HG02981 (cell line): ENCODE measurements at regions not wholly inside any gene's neighbourhood (a gene's known extent, or its start where the extent isn't known, plus 50 kb on each side); places are given as distances from the start of the nearest gene placed in this dataset.

Experiments
- ATAC-seq: cut with Tn5 transposase; IDR thresholded peaks from one replicate; pipeline ENCODE4 v1.9.1; 2021; ENCODE audit warnings: mild to moderate bottlenecking, moderate library complexity; ENCODE audit not compliant: unreplicated experiment

DNA sequence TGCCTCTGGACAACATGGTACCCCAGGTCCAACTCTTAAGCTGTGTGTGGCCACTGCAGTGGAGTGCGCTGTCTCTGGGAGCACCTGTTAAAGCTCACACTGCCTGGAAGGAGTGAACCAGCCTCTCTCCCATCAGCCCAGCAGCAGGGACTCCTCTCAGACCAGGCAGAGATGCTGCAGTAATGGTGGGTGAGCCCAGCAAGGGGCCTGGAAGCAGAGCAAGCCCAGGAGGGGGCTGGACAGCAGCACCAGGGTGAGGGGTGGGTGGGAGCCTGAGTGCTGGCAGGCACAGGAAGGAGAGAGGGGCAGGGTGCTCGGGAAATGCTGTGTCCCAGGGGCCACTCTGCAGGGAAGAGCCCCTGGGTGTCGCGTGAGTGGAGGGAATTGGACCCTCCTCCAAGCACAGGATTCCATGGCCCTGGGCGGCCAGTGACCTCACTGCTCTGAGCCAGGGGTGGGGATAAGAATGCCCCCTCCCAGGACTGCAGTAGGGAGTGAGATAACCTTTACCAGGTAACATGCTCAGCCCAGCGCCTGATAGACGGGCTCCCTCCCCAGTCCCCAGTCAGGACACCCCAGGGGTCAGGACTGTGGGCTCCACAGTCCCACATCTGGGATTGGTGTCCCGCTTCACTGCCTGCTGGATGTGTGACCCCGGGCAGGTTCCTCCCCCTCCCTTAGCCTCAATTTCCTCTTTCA, 313.1 kb downstream of the MATN1 start:
- no peak for ATAC-seq

DNA sequence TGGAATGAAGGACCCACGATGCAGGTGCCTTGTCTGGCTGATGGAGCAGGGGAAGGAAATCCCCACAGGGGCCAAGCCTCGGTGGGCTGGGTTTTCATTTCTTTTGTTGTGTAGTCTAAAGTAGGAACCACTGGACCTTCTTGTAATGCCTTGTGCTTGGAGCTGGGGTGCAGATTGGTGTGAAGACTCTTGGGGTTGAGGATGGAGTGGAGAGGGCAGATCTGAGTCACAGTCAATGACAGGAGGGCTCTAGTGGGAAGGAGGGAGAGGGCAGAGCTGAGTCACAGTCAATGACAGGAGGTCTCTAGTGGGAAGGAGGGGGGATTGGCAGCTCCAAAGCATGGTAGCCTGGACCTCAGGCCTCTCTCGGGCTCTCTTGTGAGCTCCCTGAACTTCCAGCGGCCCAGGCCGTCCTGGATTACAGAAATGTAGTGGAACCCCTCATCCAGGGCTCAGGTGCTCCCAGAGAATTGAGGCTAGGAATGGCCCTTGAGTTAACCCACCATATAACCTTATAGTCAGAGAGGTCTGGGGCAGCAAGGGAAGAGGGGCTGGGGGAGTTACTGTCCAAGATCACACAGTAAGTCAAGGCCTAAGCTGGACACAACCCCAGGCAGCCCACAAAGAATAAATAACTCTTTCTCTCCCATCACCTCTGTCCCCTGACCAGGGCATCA, 313.8 kb downstream of the MATN1 start:
- ATAC-seq = no peak

DNA sequence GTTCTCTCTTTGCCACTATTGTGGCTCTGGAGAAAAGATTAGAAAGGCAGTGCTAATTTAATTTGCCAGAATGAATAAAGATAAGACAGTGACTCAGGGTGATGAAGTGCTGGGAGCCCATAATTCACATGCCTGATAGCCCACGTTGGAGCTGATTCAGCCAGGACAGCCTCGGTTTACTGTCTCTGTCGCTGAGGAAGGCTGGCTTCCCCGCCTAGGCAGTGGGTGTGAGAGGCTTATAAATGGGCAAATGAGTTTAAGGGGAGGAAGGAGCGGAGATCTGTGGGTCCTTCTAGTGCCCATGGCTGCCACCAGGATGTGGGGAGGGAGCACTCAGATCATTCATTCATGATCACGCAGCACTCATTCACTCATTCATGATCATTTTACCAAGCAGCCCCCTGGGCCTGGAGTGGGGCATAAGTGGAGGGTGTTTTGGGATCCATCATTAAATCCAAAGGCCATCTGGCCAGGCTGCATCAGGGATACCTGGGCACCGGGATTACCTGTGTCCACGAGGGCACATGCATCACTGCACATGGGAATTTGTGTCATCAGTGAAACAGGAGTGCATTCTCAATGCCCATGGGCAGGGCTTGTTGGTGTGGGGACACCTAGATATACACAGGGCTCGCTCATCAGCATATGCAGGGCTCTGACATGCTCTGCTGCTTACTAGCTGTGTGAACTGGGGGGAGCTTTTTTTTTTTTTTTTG, 315.4 kb downstream of the MATN1 start:
- no peak for ATAC-seq

DNA sequence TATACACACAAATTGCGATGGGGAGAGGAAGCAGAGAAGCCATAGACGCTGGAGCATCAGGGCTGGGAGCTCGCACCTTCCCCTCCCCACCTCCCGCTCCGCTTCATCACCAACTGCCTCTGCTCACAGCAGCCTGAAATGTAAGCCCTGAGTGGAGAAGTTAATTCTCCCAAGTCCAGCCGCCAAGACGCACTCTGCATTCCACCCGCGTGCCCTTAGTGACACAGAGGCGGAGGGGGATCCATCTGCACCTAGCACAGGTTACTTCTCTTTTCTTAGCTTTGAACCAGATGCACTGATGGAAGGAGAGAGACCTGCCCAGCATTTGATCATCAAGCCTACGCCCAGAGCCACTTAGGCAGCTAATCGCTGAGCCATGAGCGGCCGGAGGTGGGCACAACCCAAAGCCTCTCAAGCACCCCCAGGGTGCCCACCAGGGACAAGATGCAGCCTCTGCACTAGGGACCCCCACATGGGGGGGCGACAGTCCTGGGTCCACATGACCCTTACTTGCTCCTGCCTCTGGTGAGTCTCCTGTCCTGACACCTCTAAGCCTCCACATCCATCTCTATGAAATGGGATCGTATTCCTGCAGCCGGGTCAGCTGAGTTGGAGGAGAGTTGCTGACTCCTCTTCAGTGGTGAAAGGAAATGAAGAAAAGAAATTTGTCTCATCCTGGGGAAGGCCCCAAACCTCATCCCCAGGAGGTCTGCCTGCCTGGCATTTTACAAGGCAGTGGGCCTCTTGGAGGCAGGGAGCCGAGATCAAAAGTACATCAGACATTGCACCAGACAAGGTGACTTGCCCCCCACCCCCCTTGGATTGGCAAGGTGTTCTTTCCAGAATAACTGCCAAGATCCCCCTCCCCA, 316.2 kb downstream of the MATN1 start:
- no peak for ATAC-seq

DNA sequence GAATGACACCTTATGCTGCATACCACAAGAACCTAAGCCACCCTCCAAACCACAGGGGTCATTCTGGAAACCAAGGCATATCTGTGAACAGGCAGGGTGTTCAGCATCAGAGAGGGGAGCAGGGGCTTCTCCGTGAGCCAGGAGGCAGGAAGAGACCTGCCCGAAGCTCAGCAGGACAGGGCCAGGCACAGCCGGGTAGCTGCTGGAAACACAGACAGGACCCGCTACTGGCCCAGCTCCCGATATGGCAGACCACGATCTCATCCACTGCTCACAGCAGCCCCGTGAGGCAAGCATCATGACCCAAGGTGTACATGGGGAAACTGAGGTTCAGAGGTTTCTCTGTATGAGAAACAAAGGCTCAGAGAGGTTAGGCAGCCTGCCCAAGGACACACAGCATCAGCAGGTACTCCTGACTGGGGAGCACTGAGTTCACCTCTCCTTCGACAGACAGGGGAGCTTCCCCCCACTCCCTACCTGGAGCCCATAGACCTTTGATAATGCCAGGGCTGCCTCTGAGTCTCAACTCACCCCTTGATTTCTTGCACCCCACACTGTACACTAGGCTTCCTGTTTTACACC, 317.7 kb downstream of the MATN1 start:
- ATAC-seq = no peak

DNA sequence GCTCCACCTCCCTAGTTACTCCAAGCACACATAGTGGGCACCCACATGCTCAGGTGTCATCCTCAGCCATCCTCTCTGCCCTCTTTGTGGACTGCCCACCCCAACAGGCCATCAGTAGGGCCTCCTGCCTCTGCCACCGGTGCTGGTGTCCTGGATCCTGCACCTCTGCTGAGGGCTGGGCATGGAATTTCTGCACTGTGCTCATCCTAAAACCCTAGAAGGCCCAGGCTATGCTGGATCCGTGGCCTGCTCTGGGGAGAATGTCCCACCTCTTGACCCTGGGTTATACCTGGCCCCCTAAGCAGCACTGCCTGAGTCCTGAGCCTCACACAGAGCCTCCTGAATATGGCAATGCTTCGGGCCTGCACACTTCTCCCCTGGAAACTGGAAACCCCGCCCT, 318.3 kb downstream of the MATN1 start:
- no peak for ATAC-seq

DNA sequence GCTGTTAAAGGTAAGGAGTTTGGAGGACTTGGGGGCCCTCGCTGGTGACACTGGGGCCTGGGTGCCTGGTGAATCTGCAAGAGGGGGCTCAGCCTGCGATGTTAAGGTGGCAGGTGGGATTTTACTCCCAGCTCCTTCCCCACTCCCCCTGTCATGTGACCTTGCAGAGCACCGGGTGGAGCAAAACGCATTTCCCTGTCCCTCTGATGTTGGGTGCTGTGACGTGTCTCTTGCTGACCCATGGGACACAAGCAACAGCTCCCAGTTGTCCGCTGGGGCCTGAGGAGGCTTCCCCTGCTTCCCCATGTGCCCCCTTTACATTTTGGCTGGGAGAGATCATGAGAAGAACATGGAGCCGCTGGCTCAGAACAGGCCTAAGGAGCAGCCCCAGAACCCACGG, 319.0 kb downstream of the MATN1 start:
- no peak for ATAC-seq

DNA sequence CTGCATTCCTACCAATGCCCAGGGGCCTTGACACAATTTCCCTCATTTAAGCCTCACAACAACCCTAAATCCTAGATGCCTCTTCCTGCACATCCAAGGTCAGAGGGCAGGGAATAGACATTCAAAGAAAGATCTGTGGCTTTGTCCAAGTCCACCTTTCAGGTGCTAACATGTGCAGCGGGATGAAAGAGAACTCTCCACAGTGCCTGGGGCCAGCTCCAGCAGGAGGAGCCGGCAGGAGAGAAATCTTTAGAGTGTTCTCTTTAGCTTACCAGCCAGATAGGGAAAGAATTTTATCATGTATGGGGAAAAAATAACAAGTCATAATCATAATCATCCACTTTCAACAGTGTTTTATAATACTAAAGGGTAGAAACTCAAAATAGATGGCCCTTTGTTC, 319.7 kb downstream of the MATN1 start:
- no peak for ATAC-seq

DNA sequence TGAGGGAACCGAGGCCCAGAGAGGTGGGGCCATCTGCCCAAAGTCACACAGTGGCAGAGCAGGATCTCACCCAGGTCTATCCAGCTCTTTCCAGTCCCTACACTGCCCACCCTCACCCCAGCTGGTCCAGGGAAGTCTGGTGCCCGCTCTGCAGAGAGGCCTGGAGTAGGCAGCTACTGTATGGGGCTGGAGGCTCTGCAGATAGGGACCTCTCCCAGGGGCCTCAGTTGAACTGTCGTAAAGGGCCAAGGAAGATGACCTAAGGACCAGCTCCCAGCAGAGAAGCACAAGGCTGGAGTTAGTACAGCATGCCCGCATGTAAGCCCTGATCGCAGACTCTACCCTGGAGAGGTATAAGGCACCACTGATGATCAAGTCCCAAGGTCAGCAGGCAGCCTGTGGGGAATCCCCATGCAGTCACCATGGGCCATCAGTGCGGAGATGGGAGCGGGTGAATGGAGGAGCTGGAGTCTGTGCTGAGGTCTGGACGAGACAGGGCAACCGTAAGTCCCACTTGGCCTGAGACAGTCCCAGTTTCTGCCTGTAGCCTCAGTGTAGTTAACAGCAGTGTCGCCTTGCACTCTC, 320.2 kb downstream of the MATN1 start:
- ATAC-seq = no peak

DNA sequence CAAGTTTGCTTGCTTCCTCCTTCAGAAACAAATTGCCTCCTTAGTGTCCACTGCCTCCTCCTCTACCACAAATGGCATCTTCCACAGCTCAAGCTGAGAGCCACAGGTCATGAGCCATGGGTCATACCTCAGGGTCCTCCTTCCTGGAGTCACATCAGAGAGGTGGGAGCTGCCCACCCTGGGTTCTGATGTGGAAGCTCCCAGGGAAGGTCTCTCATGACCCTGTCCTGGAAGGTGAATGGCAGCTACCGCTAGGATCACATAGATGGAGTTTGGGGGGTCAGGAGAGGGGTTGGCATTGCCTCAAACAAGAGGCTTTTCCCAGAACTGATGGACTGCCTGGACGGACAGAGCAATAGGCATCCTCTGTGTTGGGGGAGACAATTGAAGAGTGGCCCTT, 321.4 kb downstream of the MATN1 start:
- ATAC-seq = no peak

DNA sequence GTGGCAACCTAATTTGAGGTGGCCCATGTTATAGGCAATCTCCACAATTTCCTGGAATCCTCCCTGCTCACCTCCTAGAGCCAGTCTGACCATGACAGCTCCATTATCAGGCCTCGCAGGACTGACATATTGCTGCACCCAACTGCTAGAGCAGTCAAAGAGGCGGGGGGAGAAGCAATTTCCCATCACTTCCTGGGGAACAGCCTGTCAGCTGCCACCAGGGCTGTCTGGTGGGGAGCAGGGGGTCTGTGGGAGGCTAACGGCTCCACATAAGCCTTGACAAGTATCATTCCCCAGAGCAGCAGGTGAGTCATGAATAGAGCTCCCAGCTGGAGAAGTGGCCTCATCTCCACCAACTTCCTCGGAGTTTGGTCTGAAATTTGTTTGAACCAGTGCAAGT, 322.9 kb downstream of the MATN1 start:
- no peak for ATAC-seq

DNA sequence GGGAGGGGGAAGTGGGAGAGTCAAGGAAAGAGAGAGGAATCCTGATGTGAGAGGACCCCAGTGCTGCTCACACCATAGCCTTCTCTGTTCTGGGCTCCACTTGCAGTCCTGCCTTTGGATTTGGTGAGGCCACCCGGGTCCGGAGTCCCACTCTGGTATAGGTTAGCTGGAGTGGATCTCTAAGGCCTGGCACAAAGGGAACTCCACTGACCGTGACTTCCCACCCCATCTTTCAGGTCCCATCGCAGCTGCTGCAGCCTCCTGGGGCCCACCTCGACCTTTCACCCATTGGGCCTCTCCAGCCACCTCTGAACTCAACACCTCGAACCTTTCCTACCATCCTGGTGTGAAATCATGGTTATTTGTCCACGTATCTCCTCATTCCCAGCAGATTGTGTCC, 324.4 kb downstream of the MATN1 start:
- no peak for ATAC-seq

DNA sequence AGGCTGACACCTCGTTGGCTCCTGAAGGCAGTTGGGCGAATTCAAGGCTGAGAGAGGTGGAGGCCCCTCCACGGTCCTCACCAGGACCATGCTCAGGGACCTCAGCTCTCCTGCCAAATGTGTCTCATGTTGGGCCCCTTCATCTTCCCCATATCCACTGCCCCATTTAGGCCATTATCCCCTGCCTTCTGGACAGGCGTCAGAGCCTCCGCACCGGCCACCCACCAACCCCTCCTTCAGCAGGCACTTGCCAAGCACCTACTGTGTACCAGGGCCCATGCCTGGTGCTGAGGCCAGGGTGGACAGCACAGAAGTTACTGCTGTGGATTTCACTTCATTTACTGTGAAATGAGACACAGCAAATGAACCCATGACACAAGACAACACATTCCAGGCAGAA, 325.8 kb downstream of the MATN1 start:
- ATAC-seq = no peak

DNA sequence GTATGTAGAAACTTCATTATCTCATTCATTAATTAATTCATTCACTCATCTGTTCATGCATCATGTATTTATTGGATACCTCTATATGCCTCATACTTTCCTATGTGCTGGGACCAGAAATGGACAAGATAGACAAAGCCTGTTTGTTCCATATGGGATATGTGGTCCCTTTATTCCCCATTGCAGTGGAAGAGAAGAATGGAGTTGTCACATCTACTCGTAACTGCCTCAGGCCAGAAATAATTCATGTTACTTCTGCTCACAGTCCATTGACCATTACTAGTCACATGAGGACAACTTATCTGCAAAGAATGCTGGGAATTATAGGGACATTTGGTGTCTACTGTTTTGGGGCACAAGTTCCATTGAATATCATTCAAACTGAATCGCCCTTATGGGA, 327.8 kb downstream of the MATN1 start:
- ATAC-seq = no peak

DNA sequence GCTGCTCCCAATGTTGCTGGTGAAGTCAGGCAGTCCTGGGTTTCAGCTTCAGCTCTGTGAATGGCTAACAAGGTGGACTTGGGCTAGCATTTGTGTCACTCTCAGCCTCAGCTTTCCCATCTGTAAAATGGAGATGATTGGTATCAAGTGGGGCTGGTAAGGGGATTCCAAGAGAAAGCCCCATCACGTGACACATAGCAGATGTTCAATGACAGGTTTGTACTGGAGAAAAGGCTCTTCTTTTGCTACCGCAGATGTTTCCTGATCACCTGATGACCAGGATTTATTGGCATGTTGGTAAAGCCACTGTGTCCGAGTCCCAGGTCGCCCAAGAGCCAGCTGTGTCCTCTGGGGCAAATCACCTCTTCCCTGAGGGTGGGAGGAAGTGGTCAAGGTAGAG, 335.0 kb downstream of the MATN1 start:
- no peak for ATAC-seq

DNA sequence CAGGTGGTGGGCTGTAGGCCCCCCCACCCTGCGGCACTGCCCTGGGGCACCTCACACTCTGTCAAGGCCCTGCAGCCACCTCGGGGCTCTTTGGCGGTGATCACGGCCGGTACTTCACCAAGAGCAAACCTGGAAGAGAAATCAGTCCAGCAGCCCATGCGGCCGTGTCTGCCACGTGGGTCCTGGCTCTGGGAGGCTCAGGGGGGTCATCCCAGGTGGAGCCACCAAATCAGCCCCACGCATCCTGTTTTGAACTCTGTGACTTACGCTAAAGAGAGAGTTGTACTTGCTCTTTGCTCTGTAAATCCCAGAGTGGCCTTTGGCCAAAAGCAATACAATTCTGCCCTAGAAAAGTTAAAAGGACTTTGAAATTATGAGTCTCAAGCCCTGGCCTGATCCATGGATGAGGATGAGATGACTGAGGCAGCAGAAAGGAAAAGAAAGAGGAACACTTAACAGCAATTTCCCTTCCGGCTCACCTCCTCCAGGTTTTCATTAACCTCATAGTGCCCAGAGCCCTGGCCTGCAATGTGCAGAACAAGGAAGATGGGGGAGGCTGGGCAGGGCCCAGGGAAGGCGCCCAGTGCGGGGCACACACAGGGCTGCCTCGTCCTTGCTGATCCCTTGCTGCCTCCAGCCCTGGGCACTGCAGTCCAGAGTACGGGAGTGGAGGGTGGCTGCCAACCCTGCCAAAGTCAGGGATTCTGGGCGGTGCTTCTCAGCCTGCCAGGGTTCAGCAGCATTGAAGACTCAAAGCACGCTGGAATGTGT, 337.0 kb downstream of the MATN1 start:
- ATAC-seq = no peak

DNA sequence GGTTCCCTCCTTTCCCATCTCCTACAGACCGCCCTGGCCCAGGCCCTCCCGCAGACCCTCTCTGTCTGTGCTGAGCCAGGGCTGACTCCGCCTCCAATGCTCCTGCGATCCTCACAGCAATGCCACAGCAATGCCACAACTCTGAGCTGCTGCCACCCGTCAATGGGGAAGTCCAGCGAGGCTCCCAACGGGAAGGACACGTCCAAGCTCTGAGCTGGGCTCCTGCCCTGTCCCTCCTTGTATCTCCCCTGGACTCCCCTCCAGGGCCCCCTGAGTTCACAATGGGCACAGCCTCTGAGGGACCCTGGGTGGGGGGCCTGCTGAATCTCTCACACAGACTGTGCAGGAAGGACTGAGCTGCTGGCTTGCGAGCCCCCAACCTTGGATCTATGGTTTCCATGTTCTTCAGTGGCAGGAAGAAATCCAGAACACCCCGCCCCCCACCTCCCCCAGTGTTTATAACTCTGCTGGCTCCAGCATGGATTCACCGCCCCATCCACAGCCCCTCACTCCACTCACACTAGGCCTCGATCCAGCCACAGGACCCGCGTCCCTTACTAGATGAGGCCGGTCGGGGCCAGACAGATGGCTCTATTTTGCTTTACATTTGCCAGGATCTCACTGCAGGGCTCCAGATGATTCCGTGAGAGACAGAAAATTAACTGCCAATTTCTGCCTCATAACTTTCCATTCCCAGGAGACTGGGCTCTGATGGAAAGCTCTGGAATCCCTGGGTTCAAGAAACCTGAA, 338.0 kb downstream of the MATN1 start:
- ATAC-seq = no peak

DNA sequence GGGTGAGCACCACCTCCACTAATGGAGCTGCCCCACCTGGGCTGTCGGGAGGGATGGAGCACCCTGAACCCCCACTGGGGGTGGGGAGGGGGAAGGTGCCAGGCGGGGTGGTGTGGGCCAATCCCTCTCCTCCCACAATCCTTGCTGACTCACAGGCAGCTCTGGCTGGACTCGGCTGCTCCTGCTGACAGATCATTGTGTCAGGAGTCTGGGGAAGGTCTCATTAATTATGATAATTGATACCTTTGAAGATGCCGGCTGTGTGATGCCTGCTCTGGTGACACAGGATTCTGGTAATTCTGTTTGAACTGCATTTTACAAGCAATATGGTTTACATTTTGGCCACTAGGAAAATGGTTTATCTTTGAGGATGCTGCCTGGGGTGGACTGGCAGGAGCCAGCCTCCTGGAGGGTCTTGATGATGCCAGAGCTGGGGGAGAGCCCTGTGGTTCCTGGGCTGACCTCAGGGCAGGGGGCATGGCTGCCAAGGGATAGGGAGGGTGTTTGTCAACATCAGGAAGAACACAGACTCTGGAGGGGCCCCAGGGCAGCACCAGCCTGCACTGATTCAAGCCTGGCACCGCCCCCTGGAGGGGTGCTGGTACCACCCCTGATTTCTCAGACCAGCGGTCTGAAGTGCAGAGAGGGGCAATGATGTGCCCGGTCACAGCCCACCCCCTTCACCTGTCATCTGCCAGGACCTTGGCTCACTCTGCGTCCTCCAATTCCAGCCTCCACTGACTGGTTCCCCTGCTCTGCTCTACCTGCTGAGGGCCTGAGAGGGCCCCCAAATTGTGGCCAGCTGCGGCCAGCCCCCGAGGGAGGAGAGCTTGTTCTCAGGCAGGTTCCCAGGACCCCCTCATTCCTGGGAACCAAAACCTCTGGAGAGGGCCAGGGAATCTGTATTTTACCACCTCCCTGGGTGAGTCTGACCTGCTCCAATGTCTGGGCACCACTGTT, 338.8 kb downstream of the MATN1 start:
- no peak for ATAC-seq
